K562 (cell line): ENCODE measurements at regions not wholly inside any gene's neighbourhood (a gene's known extent, or its start where the extent isn't known, plus 50 kb on each side); places are given as distances from the start of the nearest gene placed in this dataset.

ENCODE experiments used
- ATAC-seq: fragments of 200-7000 bp; cut with Tn5 transposase; 3 replicates; pipeline ENCODE4 v1.9.1; 2020; ENCODE audit warnings: moderate library complexity
- BruUV-seq: library from RNA; stranded (reverse); fragments of 400-500 nt; replicated peaks from 2 replicates; lab custom pipeline; 2021; lab: Mats Ljungman, UMichigan
- CTCF ChIA-PET: fragments of 300-600 bp; formaldehyde crosslinking; extraction: SDS; loops from one replicate; lab custom pipeline; 2021; ENCODE audit warnings: low intra/inter-chr PET ratio; lab: Yijun Ruan, JAX
- POLR2A ChIA-PET: fragments of 300-600, 350-650 bp; sonication (Branson Sonifier 250); formaldehyde crosslinking; extraction: SDS; loops from one replicate; lab custom pipeline; 2021; ENCODE audit warnings: antibody characterized with exemption, inconsistent platforms; lab: Yijun Ruan, JAX
- DNase-seq, 4 experiments: peaks; one replicate each; pipeline versions ENCODE4 v3.0.0 to v3.0.0-alpha.2; 2011 to 2018; ENCODE audit warnings: low spot score in 3 of 4, mixed read lengths in 3 of 4; ENCODE audit errors: extremely low read depth in 1 of 4
- FAIRE-seq: peaks from 2 replicates; lab custom pipeline; 2011; peaks lifted over from hg19 to GRCh38; lab: Jason Lieb, UNC
- H2AFZ ChIP-seq: 2 replicates; pipeline ENCODE4 v1.6.0; 2011; ENCODE audit warnings: low read depth, low read length, control low read depth, inconsistent platforms
- H3K27ac ChIP-seq: fragments of 200-600 bp; 3 replicates; pipeline ENCODE4 v1.8.0; 2011; ENCODE audit warnings: low read depth, mild to moderate bottlenecking, control low read depth, inconsistent platforms, low read length, moderate library complexity, mixed read lengths; ENCODE audit errors: extremely low read depth
- H3K27me3 ChIP-seq, 2 experiments: fragments of 300-600 bp in 1 of 2; 2 replicates in 1 of 2; 3 replicates in 1 of 2; pipeline versions ENCODE4 v1.6.0 to v1.8.0; 2011; ENCODE audit warnings: inconsistent platforms in 2 of 2, low read length in 2 of 2, mild to moderate bottlenecking in 1 of 2, mixed read lengths in 1 of 2, moderate library complexity in 1 of 2; ENCODE audit not compliant: control insufficient read depth in 2 of 2, insufficient read depth in 2 of 2
- H3K36me3 ChIP-seq: fragments of 300-600 bp; 3 replicates; pipeline ENCODE4 v1.8.0; 2011; ENCODE audit warnings: mild to moderate bottlenecking, low read length, inconsistent platforms; ENCODE audit not compliant: control insufficient read depth, insufficient read depth
- H3K4me1 ChIP-seq, 2 experiments: fragments of 200-600 bp in 1 of 2; replicated peaks in 1 of 2; 2 replicates in 1 of 2; 3 replicates in 1 of 2; pipeline versions ENCODE4 v1.5.1 to v1.8.0; 2011; ENCODE audit warnings: inconsistent platforms in 2 of 2, low read length in 2 of 2, mild to moderate bottlenecking in 1 of 2, mixed read lengths in 1 of 2, moderate library complexity in 1 of 2; ENCODE audit not compliant: control insufficient read depth in 2 of 2, insufficient read depth in 2 of 2
- H3K4me2 ChIP-seq: 2 replicates; pipeline ENCODE4 v1.6.1; 2011; ENCODE audit warnings: low read length, control low read depth, inconsistent platforms, mixed read lengths; ENCODE audit not compliant: insufficient read depth
- H3K4me3 ChIP-seq: fragments of 200-600 bp; sonication (generic), shearing (Covaris generic); 2 replicates; pipeline ENCODE4 v1.5.1; 2016; ENCODE audit warnings: control low read depth, inconsistent platforms
- H3K79me2 ChIP-seq: fragments of 200-600 bp; 3 replicates; pipeline ENCODE4 v1.8.0; 2011; ENCODE audit warnings: low read length, inconsistent platforms; ENCODE audit not compliant: control insufficient read depth, insufficient read depth
- H3K9ac ChIP-seq, 2 experiments: 2 replicates each; pipeline versions ENCODE4 v1.6.0 to v1.6.1; 2011; ENCODE audit warnings: low read depth in 2 of 2, low read length in 2 of 2, control low read depth in 1 of 2, inconsistent platforms in 1 of 2, mild to moderate bottlenecking in 1 of 2, mixed read lengths in 1 of 2; ENCODE audit not compliant: insufficient read depth in 1 of 2
- H3K9me1 ChIP-seq: one replicate; pipeline ENCODE4 v1.6.0; 2011; ENCODE audit warnings: inconsistent platforms, mild to moderate bottlenecking, low read length, moderate library complexity; ENCODE audit not compliant: control insufficient read depth, insufficient read depth
- H3K9me3 ChIP-seq: replicated peaks from 2 replicates; pipeline ENCODE4 v1.5.1; 2011; ENCODE audit warnings: low read depth, low read length, inconsistent platforms; ENCODE audit not compliant: control insufficient read depth, insufficient read depth
- H4K20me1 ChIP-seq: replicated peaks from 2 replicates; pipeline ENCODE4 v1.6.1; 2011; ENCODE audit warnings: low read length, inconsistent platforms, mixed read lengths; ENCODE audit not compliant: control insufficient read depth, insufficient read depth
- ARID2 ChIP-seq: fragments of 450-650 bp; IDR thresholded peaks from 2 replicates; pipeline ENCODE4 v1.6.1; 2017; ENCODE audit warnings: antibody characterized with exemption, mild to moderate bottlenecking
- KDM4B ChIP-seq, 2 experiments: fragments of 450-650 bp in 1 of 2; sonication (generic) in 1 of 2; IDR thresholded peaks; 2 replicates each; pipeline ENCODE4 v1.6.1; 2016 to 2017; ENCODE audit warnings: borderline replicate concordance in 2 of 2, antibody characterized with exemption in 1 of 2, low read depth in 1 of 2, mild to moderate bottlenecking in 1 of 2
- MED1 ChIP-seq: sonication (generic); formaldehyde crosslinking; IDR thresholded peaks from 2 replicates; pipeline ENCODE4 v1.8.1; 2023; ENCODE audit warnings: missing genetic modification reagents, borderline replicate concordance
- MEIS2 ChIP-seq: fragments of 450-650 bp; IDR thresholded peaks from 2 replicates; pipeline ENCODE4 v1.6.1; 2014; ENCODE audit warnings: mild to moderate bottlenecking; ENCODE audit not compliant: partially characterized antibody
- SIN3B ChIP-seq: fragments of 450-650 bp; IDR thresholded peaks from 2 replicates; pipeline ENCODE4 v1.6.1; 2017; ENCODE audit warnings: low read depth, mild to moderate bottlenecking, moderate library complexity
- STAT6 ChIP-seq: sonication (generic); formaldehyde crosslinking; IDR thresholded peaks from 2 replicates; pipeline ENCODE4 v1.8.1; 2023; ENCODE audit warnings: mild to moderate bottlenecking, missing genetic modification reagents
- WGBS: fragments of 100-300 bp; shearing (Covaris generic); methylation state at CpG from one replicate; pipeline ENCODE4 v1.1.6; 2016; ENCODE audit warnings: low coverage, mixed read lengths; ENCODE audit not compliant: insufficient coverage; ENCODE audit errors: missing lambda C conversion rate; 5-methylcytosine and 5-hydroxymethylcytosine counted together
- in situ Hi-C: fragments of 300-500 bp; cut with MboI; formaldehyde crosslinking; loops from 4 replicates; pipeline ENCODE4 v1.15.0; 2018; ENCODE audit warnings: inconsistent platforms, mixed read lengths
- intact Hi-C: fragments of 100-400 bp; cut with micrococcal nuclease; formaldehyde crosslinking; loops from 2 replicates; pipeline ENCODE4 v1.14.2; 2022

GRCh38 chr2:56450047-56450446 lies 266.3 kb downstream of the CCDC85A start:
- in situ Hi-C loops (no loop called here), intact Hi-C loops (no loop called here)
- Histone ChIP-seq H3K27ac (no peak overlapping the region), H3K4me2 (no peak overlapping the region), H3K4me1 (no peaks in the 10 kb centered on the region), H2AFZ (no peak overlapping the region), H3K9ac (no peak overlapping the region), H3K79me2 (no peaks in the 10 kb centered on the region), H4K20me1 (no peaks in the 10 kb centered on the region), H3K36me3 (no peaks in the 10 kb centered on the region), H3K4me3 (no peak overlapping the region), H3K27me3 (no peaks in the 10 kb centered on the region), H3K9me3 (no peaks in the 10 kb centered on the region), H3K9me1 (no peaks in the 10 kb centered on the region)
- BruUV-seq, result no TSS peak
- POLR2A ChIA-PET, result no interaction called here
- no peak for TF ChIP-seq SIN3B
- no peak for TF ChIP-seq MED1 (CRISPR knock-in tag)
- no peak for TF ChIP-seq ARID2
- no peak for TF ChIP-seq MEIS2
- no peak for TF ChIP-seq KDM4B (IDR thresholded peaks at IDR 0.05; ENCODE audit: borderline replicate concordance in 2 of 2, low read depth in 1 of 2)
- TF ChIP-seq STAT6 (CRISPR knock-in tag), result no peak
- FAIRE-seq, result no peak
- no peak for ATAC-seq
- 13% methylated on average over 1 of the region's 1 CpG for WGBS
- CTCF ChIA-PET, result no interaction called here
- DNase-seq, result no peak
